CD4-positive, alpha-beta T cell treated with Interferon gamma for 1 hour (primary cell): ENCODE measurements at regions not wholly inside any gene's neighbourhood (a gene's known extent, or its start where the extent isn't known, plus 50 kb on each side); places are given as distances from the start of the nearest gene placed in this dataset.
"Not testable (repeated sequence)": the region's sequence is repeated elsewhere in the genome, so short reads cannot be mapped to it uniquely, and the experiment has no call there.

Experiments used
- DNase-seq: peaks from one replicate; pipeline ENCODE4 v3.0.0-alpha.2; 2020

DNA sequence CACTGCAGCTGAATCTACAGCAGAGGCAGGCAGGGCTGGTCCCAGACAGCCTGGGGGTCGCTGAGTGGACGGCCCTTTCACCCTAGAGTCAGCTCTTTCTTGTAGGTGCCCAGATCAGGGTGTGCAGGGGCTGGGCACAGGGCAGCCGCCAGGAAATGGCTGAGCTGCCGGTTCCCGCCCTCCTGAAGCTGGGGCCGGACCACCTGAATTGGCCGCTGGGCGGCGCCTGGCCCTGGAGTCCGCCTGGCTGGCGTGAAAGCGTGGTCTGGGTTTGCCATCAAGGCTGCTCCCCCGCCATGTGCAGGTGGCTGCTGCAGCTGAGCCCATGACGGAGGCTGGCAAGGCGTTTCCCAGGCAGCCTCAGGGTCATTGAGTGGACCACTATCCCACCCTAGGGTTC lies 85.7 kb downstream of the POTEM start:
- not testable (repeated sequence) for DNase-seq

- DNase-seq: not testable (repeated sequence)
Measured at GRCh38 chr14:19053426-19054050, 86.3 kb downstream of the POTEM start.

DNA sequence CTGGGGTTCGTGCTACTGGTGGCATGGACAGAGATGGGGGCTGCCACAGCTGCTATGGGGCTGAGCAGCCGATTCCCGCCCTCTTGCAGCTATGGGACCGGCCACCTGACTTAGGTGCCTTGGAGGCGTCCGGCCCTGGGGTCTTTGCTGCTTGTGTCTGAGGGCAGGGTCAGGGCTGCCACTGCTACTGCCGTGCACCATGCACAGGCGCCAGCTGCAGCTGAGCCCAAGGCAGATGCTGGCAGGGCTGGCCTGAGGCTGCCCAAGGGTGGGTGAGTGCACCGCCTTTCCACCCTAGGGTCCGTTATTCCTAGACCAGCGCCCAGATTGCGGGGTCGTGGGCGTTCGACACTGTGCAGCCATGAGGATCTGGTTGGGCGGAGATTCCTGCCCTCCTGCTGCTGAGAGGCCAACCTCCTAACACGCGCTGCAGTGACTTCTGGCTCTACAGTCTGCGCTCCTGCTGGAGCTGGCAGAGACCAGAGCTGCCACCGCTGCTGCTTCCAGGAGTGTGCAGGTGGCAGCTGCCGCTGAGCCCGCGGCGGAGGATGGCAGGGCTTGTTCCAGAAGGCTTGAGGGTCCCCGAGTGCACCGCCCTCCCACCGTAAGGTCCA lies 87.0 kb downstream of the POTEM start:
- not testable (repeated sequence) for DNase-seq

- not testable (repeated sequence) for DNase-seq
Measured at GRCh38 chr14:19054934-19055333, 87.7 kb downstream of the POTEM start.

DNA sequence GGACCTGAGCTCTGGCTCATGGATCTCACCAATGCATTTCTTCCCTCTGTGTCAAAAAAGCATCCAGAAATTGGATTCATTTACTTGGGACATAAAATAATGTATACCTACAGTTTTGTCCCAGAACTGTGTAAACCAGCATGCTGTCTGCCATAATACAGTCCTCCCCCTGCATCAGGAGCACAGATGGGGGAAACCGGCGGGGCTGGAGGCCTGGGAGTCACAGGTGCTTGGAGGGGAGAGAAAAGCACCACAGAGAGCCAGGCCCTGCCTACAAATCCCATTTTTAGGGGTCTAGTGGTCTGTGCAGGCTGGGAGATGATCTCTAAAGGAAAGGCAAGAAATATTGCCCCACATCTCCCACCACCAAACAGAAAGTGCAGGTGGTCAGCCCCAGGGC lies 91.8 kb downstream of the POTEM start:
- DNase-seq: not testable (repeated sequence)

GRCh38 chr14:19061689-19062450 lies 94.6 kb downstream of the POTEM start:
- DNase-seq: not testable (repeated sequence)

DNA sequence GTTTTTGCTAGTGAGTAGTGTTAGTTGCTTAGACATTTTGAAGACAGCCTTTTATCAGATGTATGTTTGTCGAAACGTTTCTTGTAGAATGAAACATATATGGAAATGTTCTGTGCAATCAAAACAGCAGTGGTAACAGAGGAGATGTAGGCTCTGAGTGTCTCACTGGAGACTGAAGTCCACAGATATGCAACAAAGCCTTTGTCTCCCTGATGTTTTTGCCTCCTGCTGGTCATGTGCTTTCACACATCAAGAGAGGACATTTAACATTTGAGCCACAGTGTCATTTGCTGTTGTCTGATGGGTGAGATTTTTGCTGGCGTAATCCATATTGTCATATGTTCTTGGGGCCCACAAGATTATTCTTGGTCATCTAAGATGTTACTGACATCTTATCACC lies 101.7 kb downstream of the POTEM start:
- not testable (repeated sequence) for DNase-seq

DNA sequence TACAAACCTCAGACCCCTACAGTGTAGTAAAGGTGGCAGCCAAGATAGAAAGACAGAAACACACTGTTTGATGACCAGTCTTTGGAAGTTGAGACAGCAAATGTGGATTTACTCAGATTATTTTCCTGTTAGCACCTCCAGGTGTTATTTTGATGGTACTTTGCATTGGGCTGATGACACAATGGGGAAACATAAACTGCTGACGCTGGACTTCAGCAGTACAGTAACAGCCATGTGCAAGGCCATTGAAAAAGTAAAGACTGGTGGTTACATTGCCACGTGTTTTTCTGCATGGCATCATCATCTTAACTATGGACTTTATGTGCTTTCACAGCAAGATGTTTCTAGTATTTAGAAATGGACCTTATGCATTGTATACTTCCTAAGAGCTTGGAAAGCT lies 105.3 kb downstream of the POTEM start:
- not testable (repeated sequence) for DNase-seq

DNA sequence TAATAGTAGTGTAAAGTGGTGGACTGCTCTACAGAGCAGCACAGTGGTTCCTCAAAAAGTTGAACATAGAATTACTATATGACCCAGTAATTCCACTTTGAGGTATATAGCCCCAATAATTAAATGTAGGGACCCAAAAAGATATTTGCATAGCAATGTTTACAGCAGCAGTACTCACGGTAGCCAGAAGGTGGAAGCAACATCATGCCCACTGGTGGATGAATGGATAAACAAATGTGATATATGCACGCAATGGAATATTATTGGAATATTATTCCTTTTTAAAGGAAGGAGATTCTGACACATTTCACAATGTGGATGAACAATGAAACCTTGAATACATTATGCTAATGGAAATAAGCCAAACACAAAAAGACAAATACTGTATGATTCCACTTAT lies 121.4 kb downstream of the POTEM start:
- DNase-seq: not testable (repeated sequence)

DNA sequence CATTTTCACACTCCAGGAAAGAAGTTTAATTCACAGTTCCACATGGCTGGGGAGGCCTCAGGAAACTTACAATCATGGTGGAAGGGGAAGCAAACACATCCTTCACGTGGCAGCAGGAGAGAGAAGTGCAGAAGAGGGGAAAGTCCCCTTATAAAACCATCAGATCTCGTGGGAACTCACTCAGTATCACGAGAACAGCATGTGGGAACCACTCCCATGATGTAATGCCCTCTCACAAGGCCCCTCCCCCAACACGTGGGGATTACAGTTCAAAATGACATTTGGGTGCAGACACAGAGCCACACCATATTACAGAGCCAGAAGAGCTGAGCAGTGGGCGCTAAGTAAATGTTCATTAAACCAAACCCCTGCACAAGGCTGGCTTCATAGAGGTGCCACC lies 126.0 kb downstream of the POTEM start:
- not testable (repeated sequence) for DNase-seq

DNA sequence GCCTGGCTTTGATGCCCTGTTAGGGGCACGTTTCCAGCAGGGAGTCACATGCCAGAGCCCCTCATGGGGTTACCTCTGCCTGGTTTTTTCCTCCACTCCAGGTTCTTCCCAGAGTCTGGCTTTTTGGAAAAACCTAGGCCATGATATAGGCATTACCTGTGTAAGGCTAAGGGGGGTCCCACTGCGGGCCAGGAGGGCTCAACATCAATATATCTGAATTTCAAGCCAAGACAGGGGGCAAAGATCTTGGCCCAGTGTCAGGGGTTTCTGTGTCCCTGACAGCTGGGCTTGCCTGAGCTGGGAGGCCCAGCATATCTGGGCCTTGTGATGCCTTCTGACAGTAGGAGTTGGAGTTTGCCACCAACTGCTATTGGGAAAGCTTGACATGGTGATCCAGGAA lies 127.5 kb downstream of the POTEM start:
- DNase-seq: not testable (repeated sequence)

GRCh38 chr14:19095167-19095566 lies 127.9 kb downstream of the POTEM start:
- not testable (repeated sequence) for DNase-seq

- DNase-seq: not testable (repeated sequence)
Measured at GRCh38 chr14:19096467-19096866, 129.2 kb downstream of the POTEM start.

DNA sequence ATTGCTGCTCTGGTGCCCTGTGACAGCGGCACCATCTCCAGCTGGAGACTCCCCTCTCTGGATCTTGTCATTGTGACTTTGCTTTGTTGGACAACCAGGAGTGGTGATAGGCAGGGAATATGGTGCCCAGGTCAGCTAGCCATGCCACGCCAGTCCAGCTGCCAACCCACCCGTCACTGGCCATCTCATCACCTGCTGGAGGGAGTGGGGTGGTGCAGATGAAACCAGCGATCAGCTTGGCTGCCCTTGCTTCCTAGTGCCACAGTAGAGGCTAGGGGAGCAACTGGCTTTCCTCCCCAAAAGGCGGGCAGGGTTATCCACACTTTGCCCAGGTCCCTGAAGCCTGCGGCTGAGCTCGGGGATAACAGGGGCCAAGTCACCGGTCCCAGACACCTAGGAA lies 129.6 kb downstream of the POTEM start:
- DNase-seq: peak; percentile 1

DNA sequence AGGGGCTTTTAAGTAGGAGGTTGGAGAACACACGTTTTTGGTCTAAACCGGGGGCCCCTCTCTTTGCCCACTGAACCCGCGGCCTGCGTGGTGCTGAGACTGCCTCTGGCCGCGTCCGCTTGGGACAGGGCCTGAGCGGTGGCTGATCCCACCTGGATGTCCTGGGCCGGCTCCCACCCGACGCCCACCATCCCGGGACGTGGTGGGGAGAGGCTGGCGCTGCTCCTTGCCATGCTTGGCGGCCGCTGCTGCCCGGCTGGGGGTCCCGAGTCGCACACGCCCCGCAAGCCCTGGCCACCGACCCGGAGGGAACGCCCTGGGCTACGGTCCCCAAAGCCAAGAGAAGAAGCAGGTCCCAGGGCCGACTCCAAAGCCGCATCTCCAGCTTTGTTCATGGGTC lies 130.1 kb downstream of the POTEM start:
- DNase-seq: peak; percentile 0

DNA sequence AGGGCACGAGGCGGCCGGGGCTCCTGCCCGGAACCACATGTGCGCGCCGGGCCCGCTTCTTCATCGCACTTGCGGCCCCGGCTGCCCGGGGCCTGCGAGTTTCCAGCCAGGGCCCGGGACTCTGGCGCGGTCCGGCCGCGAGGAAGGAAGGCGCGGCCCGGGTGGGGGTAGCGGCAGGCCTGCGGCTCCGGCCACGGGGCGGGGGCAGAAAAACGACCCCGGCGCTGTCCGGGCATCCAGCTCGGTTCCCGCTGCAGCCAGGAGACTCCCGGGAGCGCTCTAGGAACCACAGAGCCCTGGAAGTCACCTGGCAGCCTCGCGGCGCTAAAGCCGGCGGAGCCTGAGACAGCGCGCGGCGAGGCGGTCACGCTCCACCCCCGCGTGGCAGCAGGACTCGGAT lies 130.5 kb downstream of the POTEM start:
- DNase-seq: not testable (repeated sequence)

DNA sequence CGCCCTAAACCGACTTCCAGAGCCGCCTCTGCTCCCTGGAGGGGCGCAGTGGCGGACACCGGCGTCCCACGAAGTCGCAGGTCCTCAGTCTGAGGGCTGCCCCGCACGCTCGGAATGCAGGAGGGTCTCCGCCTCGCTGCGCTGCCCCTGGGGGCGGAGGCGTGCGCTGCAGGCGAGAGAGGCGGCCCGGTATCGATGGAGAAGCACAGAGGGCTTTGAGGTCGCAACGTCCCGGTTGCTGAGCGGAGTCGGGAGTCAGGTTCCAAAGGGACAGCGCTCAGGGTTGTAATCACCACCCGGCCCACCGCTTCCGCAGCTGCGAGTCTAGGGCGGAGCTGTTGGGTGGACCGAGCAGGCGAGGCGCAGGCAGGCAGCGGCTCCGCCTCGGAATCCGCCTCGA lies 131.0 kb downstream of the POTEM start:
- DNase-seq: not testable (repeated sequence)

- peak; percentile 0 for DNase-seq
Measured at GRCh38 chr14:19098732-19099131, 131.5 kb downstream of the POTEM start.

DNA sequence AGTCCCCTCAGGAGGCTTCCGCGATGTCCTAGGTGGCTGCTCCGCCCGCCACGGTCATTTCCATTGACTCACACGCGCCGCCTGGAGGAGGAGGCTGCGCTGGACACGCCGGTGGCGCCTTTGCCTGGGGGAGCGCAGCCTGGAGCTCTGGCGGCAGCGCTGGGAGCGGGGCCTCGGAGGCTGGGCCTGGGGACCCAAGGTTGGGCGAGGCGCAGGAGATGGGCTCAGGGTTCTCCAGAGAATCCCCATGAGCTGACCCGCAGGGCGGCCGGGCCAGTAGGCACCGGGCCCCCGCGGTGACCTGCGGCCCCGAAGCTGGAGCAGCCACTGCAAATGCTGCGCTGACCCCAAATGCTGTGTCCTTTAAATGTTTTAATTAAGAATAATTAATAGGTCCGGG lies 132.1 kb downstream of the POTEM start:
- not testable (repeated sequence) for DNase-seq

GRCh38 chr14:19099939-19100338 lies 132.7 kb downstream of the POTEM start:
- DNase-seq: not testable (repeated sequence)

DNA sequence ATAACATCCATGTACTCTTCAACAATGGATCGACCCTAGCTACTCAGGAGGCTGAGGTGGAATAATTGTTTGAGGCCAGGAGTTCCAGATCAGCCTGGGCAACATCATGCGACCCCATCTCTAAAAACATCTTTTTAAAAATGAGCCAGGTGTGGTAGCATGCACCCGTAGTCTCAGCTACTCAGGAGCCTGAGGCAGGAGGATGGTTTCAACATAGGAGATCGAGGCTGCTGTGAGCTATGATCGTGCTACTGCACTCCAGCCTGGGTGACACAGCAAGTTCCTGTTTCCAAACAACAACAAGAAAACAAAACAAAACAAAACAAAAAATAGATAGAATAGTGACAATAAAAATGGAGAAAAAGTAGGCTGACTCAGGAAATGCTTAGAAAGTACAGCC lies 138.3 kb downstream of the POTEM start:
- not testable (repeated sequence) for DNase-seq

DNA sequence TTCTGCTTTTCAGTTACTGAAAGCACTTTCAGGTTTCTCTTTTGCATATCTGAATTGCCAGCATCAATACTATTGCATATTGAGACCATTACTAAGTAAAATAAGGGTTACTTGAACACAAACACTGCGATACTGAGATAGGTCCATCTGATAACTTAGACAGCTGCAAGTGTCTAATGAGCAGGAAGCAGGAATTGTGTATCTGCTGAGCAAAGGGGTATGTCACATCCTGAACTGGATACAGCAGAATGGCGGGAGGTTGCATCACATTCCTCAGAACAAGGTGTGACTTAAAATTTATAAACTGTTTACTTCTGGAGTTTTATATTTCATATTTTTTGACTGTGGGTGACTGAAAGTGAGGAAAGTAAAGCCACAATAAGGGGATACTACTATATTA lies 142.7 kb downstream of the POTEM start:
- not testable (repeated sequence) for DNase-seq

DNA sequence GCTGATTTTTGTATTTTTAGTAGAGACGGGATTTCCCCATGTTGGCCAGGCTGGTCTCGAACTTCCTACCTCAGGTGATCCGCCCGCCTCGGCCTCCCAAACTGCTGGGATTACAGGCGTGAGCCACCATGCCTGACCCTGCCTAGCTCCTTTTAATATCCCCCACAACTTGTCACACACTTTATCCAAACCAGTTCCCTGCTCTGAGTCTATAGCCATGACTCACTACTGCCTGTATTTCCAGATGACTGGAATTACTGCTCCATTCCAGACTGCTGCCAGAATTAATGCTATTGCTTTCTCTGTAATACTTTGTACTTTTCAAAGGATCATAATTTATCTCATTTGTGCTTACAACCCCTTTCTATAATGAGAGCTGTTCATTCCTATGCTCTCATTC lies 153.1 kb downstream of the POTEM start:
- DNase-seq: not testable (repeated sequence)
